ENCODE measurements at regions not wholly inside any gene's neighbourhood (a gene's known extent, or its start where the extent isn't known, plus 50 kb on each side); places are given as distances from the start of the nearest gene placed in this dataset.

DNA sequence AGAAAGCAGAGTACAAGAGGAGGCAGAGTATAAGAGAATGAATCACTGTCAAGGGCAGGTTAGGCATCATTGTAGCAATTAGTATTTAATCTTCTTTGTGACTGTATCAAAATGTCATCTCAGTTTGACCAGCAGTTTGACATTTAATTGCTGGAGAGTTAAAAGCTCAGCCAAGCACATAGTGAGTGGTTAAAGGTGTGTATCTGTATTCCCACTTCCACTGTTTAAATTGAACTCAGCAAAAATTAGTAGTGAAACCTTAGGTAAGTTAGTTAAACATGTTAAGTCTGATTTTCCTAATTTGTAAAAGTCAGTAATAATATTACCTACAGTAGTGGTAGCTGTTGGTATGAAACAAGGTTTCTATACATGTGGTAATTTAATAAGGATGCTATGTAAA lies 296.4 kb upstream of the MBL2 start:
- Histone ChIP-seq H3K9ac (ENCODE audit: low read length) (no peak overlapping the region), H3K9me3 (ENCODE audit: control insufficient read depth in 1 of 2, insufficient read depth in 1 of 2, low read depth in 1 of 2, low read length in 2 of 2) (peaks cover 7 to 11% of the 10 kb centered on the region in 2 experiments; a peak in 2 of 4 replicates), H3K27ac (ENCODE audit: low read depth, low read length) (no peak overlapping the region), H3K9me2 (ENCODE audit: insufficient read depth) (no peaks in the 10 kb centered on the region), H3K36me3 (ENCODE audit: control insufficient read depth in 1 of 2, insufficient read depth in 2 of 2, low read length in 2 of 2) (no peaks in the 10 kb centered on the region), H3K79me2 (ENCODE audit: insufficient read depth, low read length) (no peaks in the 10 kb centered on the region), H3K4me3 (replicated peaks in 1 of 2; ENCODE audit: low read depth in 1 of 2, low read length in 2 of 2) (no peak overlapping the region), H3K4me2 (ENCODE audit: low read length) (no peak overlapping the region), H4K20me1 (ENCODE audit: insufficient read depth) (no peaks in the 10 kb centered on the region), H3K27me3 (ENCODE audit: insufficient read depth, low read length) (no peaks in the 10 kb centered on the region), H2AFZ (ENCODE audit: low read depth, low read length, poor library complexity, severe bottlenecking) (no peak overlapping the region), H3K4me1 (ENCODE audit: control insufficient read depth in 1 of 2, insufficient read depth in 2 of 2, low read length in 2 of 2) (no peaks in the 10 kb centered on the region)
- DNase-seq (ENCODE audit: low read depth, low spot score), result no peak
- ChIA-PET RAD21 (ENCODE audit: low non-redundant PET in 1 of 2, low total read pairs in 2 of 2, uncharacterized antibody in 2 of 2, unreplicated experiment in 2 of 2) (no interaction called here), CTCF (no interaction called here), POLR2A (no interaction called here)
- intact Hi-C loops (cut with micrococcal nuclease), result no loop called here
- ATAC-seq, result no peak
- TF ChIP-seq JUND (IDR thresholded peaks at IDR 0.05) (no peak), TCF7L2 (IDR thresholded peaks at IDR 0.05; ENCODE audit: borderline replicate concordance, extremely low read depth, insufficient read depth, insufficient read length) (no peak), CBX3 (IDR thresholded peaks at IDR 0.05; ENCODE audit: low read depth) (no peak), EGR1 (IDR thresholded peaks at IDR 0.05; ENCODE audit: low read depth) (no peak), YY1 (IDR thresholded peaks at IDR 0.05; ENCODE audit: extremely low read depth, insufficient replicate concordance, low read depth, low read length) (no peak), SRF (IDR thresholded peaks at IDR 0.05; ENCODE audit: low read depth) (no peak)
- TF ChIP-seq, protein P1, sequence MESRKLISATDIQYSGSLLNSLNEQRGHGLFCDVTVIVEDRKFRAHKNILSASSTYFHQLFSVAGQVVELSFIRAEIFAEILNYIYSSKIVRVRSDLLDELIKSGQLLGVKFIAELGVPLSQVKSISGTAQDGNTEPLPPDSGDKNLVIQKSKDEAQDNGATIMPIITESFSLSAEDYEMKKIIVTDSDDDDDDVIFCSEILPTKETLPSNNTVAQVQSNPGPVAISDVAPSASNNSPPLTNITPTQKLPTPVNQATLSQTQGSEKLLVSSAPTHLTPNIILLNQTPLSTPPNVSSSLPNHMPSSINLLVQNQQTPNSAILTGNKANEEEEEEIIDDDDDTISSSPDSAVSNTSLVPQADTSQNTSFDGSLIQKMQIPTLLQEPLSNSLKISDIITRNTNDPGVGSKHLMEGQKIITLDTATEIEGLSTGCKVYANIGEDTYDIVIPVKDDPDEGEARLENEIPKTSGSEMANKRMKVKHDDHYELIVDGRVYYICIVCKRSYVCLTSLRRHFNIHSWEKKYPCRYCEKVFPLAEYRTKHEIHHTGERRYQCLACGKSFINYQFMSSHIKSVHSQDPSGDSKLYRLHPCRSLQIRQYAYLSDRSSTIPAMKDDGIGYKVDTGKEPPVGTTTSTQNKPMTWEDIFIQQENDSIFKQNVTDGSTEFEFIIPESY (IDR thresholded peaks at IDR 0.05; ENCODE audit: extremely low read depth, insufficient replicate concordance, low read length), result no peak
- BruUV-seq (replicated peaks), result no TSS peak

DNA sequence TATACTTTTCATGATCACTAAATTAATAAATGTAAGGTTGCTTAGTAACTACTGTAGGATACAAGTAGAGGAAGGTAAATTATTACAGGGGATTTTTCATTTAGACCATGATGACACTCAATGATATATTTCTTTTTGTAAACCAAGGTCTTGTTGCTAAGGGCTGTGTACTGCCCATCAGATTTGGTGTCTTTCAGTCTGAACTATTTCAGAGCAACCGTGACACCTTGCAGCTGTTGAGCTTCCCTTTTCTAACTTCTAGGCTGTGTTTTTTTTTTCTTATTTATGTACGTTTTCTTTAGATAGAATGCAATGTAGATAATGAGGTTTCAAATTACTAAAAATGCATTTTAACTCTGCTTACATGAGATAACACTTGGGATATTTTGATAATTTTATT lies 292.0 kb upstream of the MBL2 start:
- Histone ChIP-seq H3K27me3 (ENCODE audit: insufficient read depth, low read length) (no peaks in the 10 kb centered on the region), H3K4me2 (ENCODE audit: low read length) (no peak overlapping the region), H4K20me1 (ENCODE audit: insufficient read depth) (no peaks in the 10 kb centered on the region), H3K4me3 (replicated peaks in 1 of 2; ENCODE audit: low read depth in 1 of 2, low read length in 2 of 2) (no peak overlapping the region), H2AFZ (ENCODE audit: low read depth, low read length, poor library complexity, severe bottlenecking) (no peak overlapping the region), H3K4me1 (ENCODE audit: control insufficient read depth in 1 of 2, insufficient read depth in 2 of 2, low read length in 2 of 2) (no peaks in the 10 kb centered on the region), H3K36me3 (ENCODE audit: control insufficient read depth in 1 of 2, insufficient read depth in 2 of 2, low read length in 2 of 2) (no peaks in the 10 kb centered on the region), H3K9me3 (ENCODE audit: control insufficient read depth in 1 of 2, insufficient read depth in 1 of 2, low read depth in 1 of 2, low read length in 2 of 2) (peaks cover 3 to 15% of the 10 kb centered on the region in 2 experiments; a peak in 2 of 4 replicates), H3K9ac (ENCODE audit: low read length) (no peak overlapping the region), H3K9me2 (ENCODE audit: insufficient read depth) (no peaks in the 10 kb centered on the region), H3K79me2 (ENCODE audit: insufficient read depth, low read length) (no peaks in the 10 kb centered on the region), H3K27ac (ENCODE audit: low read depth, low read length) (no peak overlapping the region)
- RAD21 ChIA-PET (ENCODE audit: low non-redundant PET in 1 of 2, low total read pairs in 2 of 2, uncharacterized antibody in 2 of 2, unreplicated experiment in 2 of 2), result no interaction called here
- POLR2A ChIA-PET, result no interaction called here
- no TSS peak for BruUV-seq (replicated peaks)
- DNase-seq (ENCODE audit: low read depth, low spot score) (no peak), ATAC-seq (no peak)
- TF ChIP-seq FOSL1 (IDR thresholded peaks at IDR 0.05; ENCODE audit: low read depth) (no peak), POLR2A (IDR thresholded peaks at IDR 0.05; ENCODE audit: borderline replicate concordance, extremely low read depth, insufficient read depth, insufficient read length) (no peak)
- TF ChIP-seq, protein P2, sequence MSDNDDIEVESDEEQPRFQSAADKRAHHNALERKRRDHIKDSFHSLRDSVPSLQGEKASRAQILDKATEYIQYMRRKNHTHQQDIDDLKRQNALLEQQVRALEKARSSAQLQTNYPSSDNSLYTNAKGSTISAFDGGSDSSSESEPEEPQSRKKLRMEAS (IDR thresholded peaks at IDR 0.05), result no peak
- CTCF ChIA-PET, result no interaction called here
- intact Hi-C loops (cut with micrococcal nuclease), result no loop called here
